ENCODE measurements at regions not wholly inside any gene's neighbourhood (a gene's known extent, or its start where the extent isn't known, plus 50 kb on each side); places are given as distances from the start of the nearest gene placed in this dataset.

DNA sequence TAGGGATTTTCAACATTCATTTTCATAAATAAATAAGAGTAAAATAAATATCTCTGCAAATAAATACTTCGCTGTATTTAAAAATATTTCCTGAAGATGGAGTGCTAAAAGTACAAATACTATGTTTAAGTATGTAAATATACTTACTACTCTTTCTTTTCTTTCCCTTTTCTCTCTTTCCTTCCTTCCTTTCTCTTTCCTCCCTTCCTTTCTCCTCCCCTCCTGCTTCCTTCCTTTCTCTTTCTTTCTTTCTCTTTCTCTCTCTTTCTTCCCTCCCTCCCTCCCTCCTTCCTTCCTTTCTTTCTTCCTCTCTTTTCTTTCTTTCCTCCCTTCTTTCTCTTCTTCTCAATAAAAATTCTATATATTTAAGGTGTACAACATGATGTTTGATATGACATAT lies 496.1 kb downstream of the CCSER2 start:
- TF ChIP-seq, protein P1, sequence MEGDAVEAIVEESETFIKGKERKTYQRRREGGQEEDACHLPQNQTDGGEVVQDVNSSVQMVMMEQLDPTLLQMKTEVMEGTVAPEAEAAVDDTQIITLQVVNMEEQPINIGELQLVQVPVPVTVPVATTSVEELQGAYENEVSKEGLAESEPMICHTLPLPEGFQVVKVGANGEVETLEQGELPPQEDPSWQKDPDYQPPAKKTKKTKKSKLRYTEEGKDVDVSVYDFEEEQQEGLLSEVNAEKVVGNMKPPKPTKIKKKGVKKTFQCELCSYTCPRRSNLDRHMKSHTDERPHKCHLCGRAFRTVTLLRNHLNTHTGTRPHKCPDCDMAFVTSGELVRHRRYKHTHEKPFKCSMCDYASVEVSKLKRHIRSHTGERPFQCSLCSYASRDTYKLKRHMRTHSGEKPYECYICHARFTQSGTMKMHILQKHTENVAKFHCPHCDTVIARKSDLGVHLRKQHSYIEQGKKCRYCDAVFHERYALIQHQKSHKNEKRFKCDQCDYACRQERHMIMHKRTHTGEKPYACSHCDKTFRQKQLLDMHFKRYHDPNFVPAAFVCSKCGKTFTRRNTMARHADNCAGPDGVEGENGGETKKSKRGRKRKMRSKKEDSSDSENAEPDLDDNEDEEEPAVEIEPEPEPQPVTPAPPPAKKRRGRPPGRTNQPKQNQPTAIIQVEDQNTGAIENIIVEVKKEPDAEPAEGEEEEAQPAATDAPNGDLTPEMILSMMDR (IDR thresholded peaks at IDR 0.05): no peak
- no peaks in the 10 kb centered on the region for H3K9me3 ChIP-seq
- DNase-seq (no peak), ATAC-seq (no peak)
- no peaks in the 10 kb centered on the region for H3K4me1 ChIP-seq (ENCODE audit: low read depth)
- intact Hi-C loops (cut with DNase I, micrococcal nuclease): no loop called here
- no peak overlapping the region for H3K4me3 ChIP-seq
- H3K36me3 ChIP-seq (ENCODE audit: low read depth): no peaks in the 10 kb centered on the region

DNA sequence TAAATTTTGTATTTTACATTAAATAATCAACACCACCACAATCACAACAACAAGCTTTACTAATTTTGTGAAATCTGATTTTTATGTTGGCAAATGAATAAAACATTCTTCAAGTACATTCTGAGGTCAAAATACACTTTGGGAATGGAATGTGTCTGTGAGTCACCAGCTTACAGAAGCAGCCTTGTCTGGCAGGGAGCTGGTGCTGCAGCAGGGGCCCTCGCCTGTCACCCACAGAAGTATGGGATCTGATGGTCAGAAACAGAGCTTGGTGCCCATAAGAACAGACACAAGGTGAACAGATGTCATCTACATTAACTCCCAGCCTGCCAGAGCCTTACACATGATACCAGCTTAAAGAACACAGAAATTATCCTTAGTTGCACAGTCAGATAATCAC lies 496.9 kb downstream of the CCSER2 start:
- TF ChIP-seq, protein P1 (IDR thresholded peaks at IDR 0.05): no peak
- DNase-seq (no peak), ATAC-seq (no peak)
- H3K36me3 ChIP-seq (ENCODE audit: low read depth): no peaks in the 10 kb centered on the region
- no peaks in the 10 kb centered on the region for H3K9me3 ChIP-seq
- no peaks in the 10 kb centered on the region for H3K4me1 ChIP-seq (ENCODE audit: low read depth)
- no peak overlapping the region for H3K4me3 ChIP-seq
- intact Hi-C loops (cut with DNase I, micrococcal nuclease): no loop called here

DNA sequence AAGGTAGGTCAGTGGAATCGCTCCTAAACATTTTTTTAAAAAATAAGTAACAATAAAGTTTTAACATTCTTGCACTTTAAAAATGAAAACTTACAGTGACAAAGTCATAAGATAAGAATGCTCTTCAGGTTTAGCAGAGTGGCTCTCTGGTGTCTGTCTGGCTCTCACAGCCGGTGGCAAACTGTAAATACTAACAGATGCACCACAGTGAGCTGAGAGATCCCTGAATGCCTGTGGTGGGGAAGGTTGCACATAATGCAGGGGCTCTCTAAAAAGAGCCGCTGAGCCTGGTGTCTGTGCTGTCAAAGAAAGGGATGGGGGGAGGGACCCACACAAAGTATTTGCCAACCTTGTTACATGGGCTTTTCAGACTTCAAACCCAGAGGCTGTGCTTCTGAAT lies 498.3 kb downstream of the CCSER2 start:
- Histone ChIP-seq H3K36me3 (ENCODE audit: low read depth) (no peaks in the 10 kb centered on the region), H3K9me3 (no peaks in the 10 kb centered on the region), H3K4me3 (no peak overlapping the region), H3K4me1 (ENCODE audit: low read depth) (no peaks in the 10 kb centered on the region)
- ATAC-seq (no peak), DNase-seq (no peak)
- intact Hi-C loops (cut with DNase I, micrococcal nuclease): no loop called here
- TF ChIP-seq, protein P1 (IDR thresholded peaks at IDR 0.05): no peak

DNA sequence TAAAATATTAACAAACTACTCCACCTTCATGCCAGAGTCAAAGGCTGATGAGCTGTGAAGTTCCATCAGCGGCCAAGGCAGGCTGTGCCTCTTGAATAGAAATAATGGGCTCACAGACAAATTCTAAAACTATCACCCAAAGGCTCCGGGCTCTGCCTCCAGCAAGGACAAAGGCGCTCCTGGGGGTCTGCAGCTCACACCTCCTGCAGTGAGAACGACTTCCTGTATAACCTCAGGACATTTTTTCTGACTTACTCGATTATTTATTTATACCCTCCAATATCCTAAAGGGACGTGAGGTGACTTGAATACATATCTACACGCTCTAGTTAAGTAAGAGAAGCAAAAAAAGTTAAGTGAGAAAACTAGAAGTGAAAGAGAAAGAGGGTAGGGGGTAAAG lies 500.7 kb downstream of the CCSER2 start:
- intact Hi-C loops (cut with DNase I, micrococcal nuclease): no loop called here
- no peaks in the 10 kb centered on the region for H3K36me3 ChIP-seq (ENCODE audit: low read depth)
- TF ChIP-seq, protein P1 (IDR thresholded peaks at IDR 0.05): no peak
- H3K4me1 ChIP-seq (ENCODE audit: low read depth): no peaks in the 10 kb centered on the region
- no peak overlapping the region for H3K4me3 ChIP-seq
- ATAC-seq: no peak
- no peaks in the 10 kb centered on the region for H3K9me3 ChIP-seq
- DNase-seq: no peak

DNA sequence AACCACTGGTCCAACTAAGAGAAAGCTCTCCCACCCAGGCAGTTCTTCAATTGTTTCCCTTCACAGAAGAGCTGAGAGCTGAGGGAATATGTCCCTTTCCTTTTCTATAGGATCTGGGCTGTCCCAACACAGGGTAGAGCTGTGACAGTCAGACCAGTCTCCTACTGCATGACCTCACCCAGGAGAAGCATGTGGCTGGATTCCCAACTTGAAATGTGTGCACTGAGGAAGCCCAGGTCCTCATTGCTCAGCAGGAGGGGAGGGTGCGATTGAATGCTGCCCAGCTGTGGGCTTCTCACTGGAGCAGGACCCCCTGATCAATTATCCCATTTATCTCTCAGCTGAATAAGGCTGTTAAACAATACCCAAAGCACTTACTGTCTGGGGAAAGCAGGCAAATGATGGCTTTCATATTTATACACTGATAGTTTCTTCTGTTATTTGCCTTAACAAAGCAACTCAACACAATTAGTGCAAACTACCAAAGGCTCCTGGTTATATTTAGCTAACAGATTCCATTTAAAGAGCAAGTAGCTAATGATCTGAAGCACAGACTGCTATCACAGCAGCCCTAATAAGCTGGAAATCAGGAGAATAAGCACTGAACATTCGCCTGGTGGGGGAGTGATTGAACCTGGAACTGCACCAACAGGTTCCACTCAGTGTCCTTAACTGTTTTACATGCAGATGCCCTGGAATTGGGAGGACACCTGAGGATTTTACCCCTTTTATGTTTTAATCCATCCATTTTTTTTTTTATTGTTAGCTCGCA lies 508.8 kb downstream of the CCSER2 start:
- intact Hi-C loops (cut with DNase I, micrococcal nuclease): no loop called here
- no peak for ATAC-seq
- Histone ChIP-seq H3K4me3 (no peak overlapping the region), H3K36me3 (ENCODE audit: low read depth) (no peaks in the 10 kb centered on the region), H3K4me1 (ENCODE audit: low read depth) (no peaks in the 10 kb centered on the region), H3K9me3 (no peaks in the 10 kb centered on the region)
- TF ChIP-seq, protein P1 (IDR thresholded peaks at IDR 0.05): no peak
- DNase-seq: no peak

DNA sequence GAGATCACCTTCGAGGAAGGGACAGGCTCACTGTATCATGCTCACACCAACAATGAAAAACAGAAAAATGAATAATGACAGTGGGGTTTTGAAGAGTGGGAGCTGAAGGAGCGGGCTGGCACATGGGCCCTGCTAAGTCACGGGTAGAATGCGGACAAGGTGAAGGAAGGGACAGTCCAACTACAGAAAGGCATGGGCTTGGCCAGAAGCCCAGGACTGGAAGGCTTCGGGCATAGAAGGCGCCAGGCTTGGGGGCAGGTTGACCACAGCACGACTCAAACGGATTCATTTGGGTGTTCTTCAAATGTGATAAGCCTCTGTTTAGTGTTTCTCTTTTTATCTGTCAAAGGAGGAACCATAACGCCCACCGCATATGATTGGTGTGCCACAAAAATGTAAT lies 509.5 kb downstream of the CCSER2 start:
- Histone ChIP-seq H3K4me3 (no peak overlapping the region), H3K4me1 (ENCODE audit: low read depth) (no peaks in the 10 kb centered on the region), H3K9me3 (no peaks in the 10 kb centered on the region), H3K36me3 (ENCODE audit: low read depth) (no peaks in the 10 kb centered on the region)
- ATAC-seq (no peak), DNase-seq (no peak)
- intact Hi-C loops (cut with DNase I, micrococcal nuclease): no loop called here
- TF ChIP-seq, protein P1 (IDR thresholded peaks at IDR 0.05): no peak

Measured in mucosa of descending colon (tissue), 3 donors.